Germinal center (tissue), 1 donor: ENCODE measurements at regions not wholly inside any gene's neighbourhood (a gene's known extent, or its start where the extent isn't known, plus 50 kb on each side); places are given as distances from the start of the nearest gene placed in this dataset.

Source experiments
- DNase-seq: peaks from one replicate; pipeline ENCODE4 v3.0.0; 2012; ENCODE audit warnings: mixed read lengths, low spot score

DNA sequence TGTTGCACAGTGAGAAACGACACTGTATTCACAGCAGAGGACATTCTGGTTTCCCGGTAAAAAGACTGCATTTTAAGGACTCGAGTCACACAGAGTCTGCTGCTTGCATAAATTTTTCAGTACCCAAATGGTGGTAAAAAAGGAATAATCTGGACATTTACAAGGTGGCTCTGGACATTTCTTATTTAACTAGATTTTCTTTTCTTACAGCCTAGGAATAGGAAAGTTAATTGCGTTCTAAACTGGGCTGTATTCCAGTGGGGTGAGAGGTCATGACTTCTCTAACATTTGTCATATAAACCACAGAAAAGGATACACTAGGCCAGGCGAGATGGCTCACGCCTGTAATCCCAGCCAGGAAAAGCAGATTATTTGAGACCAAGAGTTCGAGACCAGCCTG lies 237.5 kb upstream of the KLF6 start:
- DNase-seq, result no peak

DNA sequence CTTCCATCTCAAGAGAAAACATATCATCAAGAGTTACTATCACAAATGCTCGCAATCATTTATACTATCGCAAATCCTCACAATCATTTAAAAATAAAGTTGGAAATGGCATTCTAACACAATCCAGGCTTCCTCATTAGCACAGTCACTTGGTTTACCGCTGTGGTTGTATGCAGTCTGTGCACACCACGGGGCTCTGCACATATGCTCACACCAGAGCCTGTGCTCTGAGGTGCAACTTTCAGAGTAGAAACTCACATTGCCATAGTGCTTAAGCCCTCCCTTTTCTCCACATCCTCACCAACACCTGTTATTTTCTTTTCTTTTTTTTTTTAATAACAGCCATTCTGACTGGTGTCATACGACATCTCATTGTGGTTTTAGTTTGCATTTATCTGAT lies 235.6 kb upstream of the KLF6 start:
- no peak for DNase-seq

DNA sequence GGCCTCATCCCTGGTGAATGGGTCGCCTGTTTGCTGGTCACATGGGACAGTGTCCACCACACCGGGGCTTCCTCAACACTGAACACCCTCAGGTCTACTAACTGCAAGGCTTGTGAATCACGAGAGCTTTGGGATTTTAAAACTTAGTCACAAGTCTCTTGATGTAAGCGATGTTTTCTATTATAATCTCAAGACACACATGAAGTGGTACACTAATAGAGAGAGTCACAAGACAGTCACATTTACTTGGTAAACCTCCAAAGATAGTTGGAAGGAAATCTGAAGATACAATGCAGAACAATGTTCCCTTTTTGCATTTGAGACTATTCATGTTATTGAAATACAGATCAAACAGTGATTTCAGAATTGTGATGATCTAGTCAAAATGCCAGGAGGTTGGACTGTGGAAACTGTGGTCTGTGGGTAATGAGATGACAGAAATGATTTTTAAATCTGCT lies 233.1 kb upstream of the KLF6 start:
- no peak for DNase-seq

- DNase-seq, result no peak
Measured at GRCh38 chr10:4017336-4017735, 232.3 kb upstream of the KLF6 start.

GRCh38 chr10:4016214-4016740 lies 231.3 kb upstream of the KLF6 start:
- no peak for DNase-seq

- DNase-seq, result no peak
Measured at GRCh38 chr10:4013651-4014121, 228.7 kb upstream of the KLF6 start.

- no peak for DNase-seq
Measured at GRCh38 chr10:4012848-4013247, 227.8 kb upstream of the KLF6 start.

GRCh38 chr10:4011136-4011812 lies 226.3 kb upstream of the KLF6 start:
- no peak for DNase-seq

GRCh38 chr10:4008676-4009382 lies 223.8 kb upstream of the KLF6 start:
- no peak for DNase-seq

DNA sequence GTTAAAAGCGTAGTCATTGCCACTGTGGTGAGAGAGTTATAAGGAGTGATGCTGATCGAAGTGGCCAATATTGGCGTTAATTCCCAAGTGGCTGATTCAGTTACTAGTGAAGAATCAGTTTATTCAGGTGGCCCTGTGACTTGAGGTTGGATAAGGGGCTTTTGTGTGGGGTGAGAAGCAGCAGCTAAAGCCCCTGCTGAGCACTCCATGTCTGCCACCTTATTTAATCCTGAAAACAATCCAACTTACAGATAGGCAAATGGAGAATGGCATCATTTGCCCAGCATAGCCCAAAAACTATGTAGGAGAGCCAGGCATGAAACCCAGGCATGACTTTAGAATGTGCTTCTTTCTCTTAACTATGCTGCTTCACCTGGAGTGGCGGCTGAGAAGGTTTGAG lies 222.8 kb upstream of the KLF6 start:
- DNase-seq, result no peak

GRCh38 chr10:4006858-4007257 lies 221.8 kb upstream of the KLF6 start:
- no peak for DNase-seq

- DNase-seq, result no peak
Measured at GRCh38 chr10:4006051-4006450, 221.0 kb upstream of the KLF6 start.

- no peak for DNase-seq
Measured at GRCh38 chr10:4004990-4005389, 220.0 kb upstream of the KLF6 start.

DNA sequence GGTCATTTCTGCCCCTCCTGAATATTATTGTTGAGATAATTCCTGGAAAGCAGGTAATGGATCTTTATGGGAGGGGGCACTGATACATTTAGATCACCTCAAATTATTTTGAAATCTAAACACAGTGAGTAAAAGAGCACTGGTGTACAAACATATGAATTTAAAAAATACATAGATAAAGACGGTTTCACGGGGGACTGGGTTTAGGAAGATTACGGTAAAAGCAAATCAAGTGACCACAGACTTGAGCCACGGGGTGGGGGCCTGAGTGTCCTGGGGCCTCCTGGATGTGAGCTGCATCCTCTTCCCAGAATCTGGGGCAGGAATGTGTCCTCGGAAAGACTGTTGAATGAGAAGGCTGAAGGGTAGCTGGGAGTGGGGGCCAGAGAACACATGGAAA lies 219.1 kb upstream of the KLF6 start:
- no peak for DNase-seq

- DNase-seq, result no peak
Measured at GRCh38 chr10:4003348-4003973, 218.5 kb upstream of the KLF6 start.

GRCh38 chr10:4001811-4002210 lies 216.8 kb upstream of the KLF6 start:
- DNase-seq, result no peak

GRCh38 chr10:3999642-4000041 lies 214.6 kb upstream of the KLF6 start:
- no peak for DNase-seq

GRCh38 chr10:3996697-3997096 lies 211.7 kb upstream of the KLF6 start:
- no peak for DNase-seq

- no peak for DNase-seq
Measured at GRCh38 chr10:3995302-3996210, 210.5 kb upstream of the KLF6 start.

- no peak for DNase-seq
Measured at GRCh38 chr10:3992382-3993178, 207.6 kb upstream of the KLF6 start.

DNA sequence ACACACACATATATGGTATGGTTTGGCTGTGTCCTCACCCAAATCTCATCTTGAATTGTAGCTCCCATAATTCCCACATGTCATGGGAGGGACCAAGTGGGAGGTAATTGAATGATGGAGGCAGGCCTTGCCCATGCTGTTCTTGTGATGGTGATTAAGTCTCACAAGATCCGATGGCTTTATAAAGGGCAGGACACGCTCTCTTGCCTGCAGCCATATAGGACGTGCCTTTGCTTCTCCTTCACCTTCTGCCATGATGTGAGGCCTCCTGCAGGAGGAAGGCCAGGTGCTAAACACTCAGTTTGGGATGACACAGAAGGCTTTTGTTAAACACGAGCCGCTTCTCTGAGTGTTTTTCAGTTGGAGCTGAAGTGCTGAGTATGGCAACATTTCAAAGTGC lies 205.3 kb upstream of the KLF6 start:
- DNase-seq, result no peak
